CD4-positive, alpha-beta T cell treated with Interleukin-21 for 1 hour (primary cell): ENCODE measurements at regions not wholly inside any gene's neighbourhood (a gene's known extent, or its start where the extent isn't known, plus 50 kb on each side); places are given as distances from the start of the nearest gene placed in this dataset.
"Not testable (repeated sequence)": the region's sequence is repeated elsewhere in the genome, so short reads cannot be mapped to it uniquely, and the experiment has no call there.

Experiments used
- DNase-seq: peaks from one replicate; pipeline ENCODE4 v3.0.0-alpha.2; 2020

- DNase-seq: no peak
These were observed 113.4 kb upstream of the CIBAR2 start for GRCh38 chr16:85225721-85226120.

GRCh38 chr16:85227084-85227945 is 115.0 kb upstream of the CIBAR2 start:
- DNase-seq: no peak

GRCh38 chr16:85227946-85228862 is 115.9 kb upstream of the CIBAR2 start:
- DNase-seq: no peak

GRCh38 chr16:85228970-85229430 is 116.7 kb upstream of the CIBAR2 start:
- DNase-seq: no peak

GRCh38 chr16:85229869-85230462 is 117.7 kb upstream of the CIBAR2 start:
- no peak for DNase-seq

- DNase-seq: not testable (repeated sequence)
These were observed 118.6 kb upstream of the CIBAR2 start for GRCh38 chr16:85230764-85231383.

GRCh38 chr16:85231959-85232358 is 119.7 kb upstream of the CIBAR2 start:
- DNase-seq: no peak

GRCh38 chr16:85232369-85233142 is 120.3 kb upstream of the CIBAR2 start:
- no peak for DNase-seq

- no peak for DNase-seq
These were observed 121.2 kb upstream of the CIBAR2 start for GRCh38 chr16:85233516-85233915.

- no peak for DNase-seq
These were observed 122.3 kb upstream of the CIBAR2 start for GRCh38 chr16:85234310-85235204.

GRCh38 chr16:85235991-85236817 is 123.9 kb upstream of the CIBAR2 start:
- DNase-seq: no peak

- DNase-seq: no peak
These were observed 124.5 kb upstream of the CIBAR2 start for GRCh38 chr16:85236818-85237150.

- no peak for DNase-seq
These were observed 125.5 kb upstream of the CIBAR2 start for GRCh38 chr16:85237817-85238216.

- DNase-seq: no peak
These were observed 126.0 kb upstream of the CIBAR2 start for GRCh38 chr16:85238233-85238647.

- no peak for DNase-seq
These were observed 127.0 kb upstream of the CIBAR2 start for GRCh38 chr16:85239239-85239638.

- DNase-seq: no peak
These were observed 127.6 kb upstream of the CIBAR2 start for GRCh38 chr16:85239871-85240270.

- no peak for DNase-seq
These were observed 129.0 kb upstream of the CIBAR2 start for GRCh38 chr16:85240982-85241924.

GRCh38 chr16:85242140-85242539 is 129.9 kb upstream of the CIBAR2 start:
- no peak for DNase-seq

- DNase-seq: no peak
These were observed 131.0 kb upstream of the CIBAR2 start for GRCh38 chr16:85243308-85243707.
